Astrocyte (in vitro differentiated cells and primary cell): ENCODE measurements at regions not wholly inside any gene's neighbourhood (a gene's known extent, or its start where the extent isn't known, plus 50 kb on each side); places are given as distances from the start of the nearest gene placed in this dataset.

ENCODE experiments used
- DNase-seq: peaks from one replicate; pipeline ENCODE4 v3.0.0-alpha.2; 2010; ENCODE audit warnings: low read depth
- FAIRE-seq: peaks from 2 replicates; lab custom pipeline; 2011; peaks lifted over from hg19 to GRCh38; lab: Jason Lieb, UNC
- H2AFZ ChIP-seq: 2 replicates; pipeline ENCODE4 v1.6.0; 2012; ENCODE audit warnings: low read depth, low read length, inconsistent platforms
- H3K27ac ChIP-seq: 2 replicates; pipeline ENCODE4 v1.5.1; 2011; ENCODE audit warnings: low read depth, low read length, inconsistent platforms
- H3K27me3 ChIP-seq: 2 replicates; pipeline ENCODE4 v1.6.0; 2011; ENCODE audit warnings: low read length, inconsistent platforms; ENCODE audit not compliant: insufficient read depth
- H3K36me3 ChIP-seq: 2 replicates; pipeline ENCODE4 v1.5.1; 2011; ENCODE audit warnings: low read length, inconsistent platforms; ENCODE audit not compliant: insufficient read depth
- H3K4me1 ChIP-seq: 2 replicates; pipeline ENCODE4 v1.5.1; 2011; ENCODE audit warnings: low read length, inconsistent platforms; ENCODE audit not compliant: insufficient read depth
- H3K4me2 ChIP-seq: 2 replicates; pipeline ENCODE4 v1.6.0; 2012; ENCODE audit warnings: low read length, inconsistent platforms
- H3K4me3 ChIP-seq: 2 replicates; pipeline ENCODE4 v1.5.1; 2011; ENCODE audit warnings: low read depth, mild to moderate bottlenecking, low read length, inconsistent platforms; ENCODE audit not compliant: insufficient read depth
- H3K79me2 ChIP-seq: 2 replicates; pipeline ENCODE4 v1.6.0; 2012; ENCODE audit warnings: mild to moderate bottlenecking, low read length, inconsistent platforms; ENCODE audit not compliant: insufficient read depth
- H3K9ac ChIP-seq: 2 replicates; pipeline ENCODE4 v1.6.0; 2012; ENCODE audit warnings: mild to moderate bottlenecking, low read length, inconsistent platforms
- H3K9me3 ChIP-seq: 2 replicates; pipeline ENCODE4 v1.5.1; 2012; ENCODE audit warnings: low read depth, mild to moderate bottlenecking, low read length, inconsistent platforms; ENCODE audit not compliant: insufficient read depth
- H4K20me1 ChIP-seq: 2 replicates; pipeline ENCODE4 v1.6.0; 2012; ENCODE audit warnings: low read length, inconsistent platforms; ENCODE audit not compliant: insufficient read depth
- H3K27ac Mint-ChIP-seq: one replicate; pipeline ENCODE4 v1.8.0; 2021; ENCODE audit warnings: mild to moderate bottlenecking, mixed read lengths; ENCODE audit not compliant: unreplicated experiment
- H3K27me3 Mint-ChIP-seq: one replicate; pipeline ENCODE4 v1.8.0; 2021; ENCODE audit warnings: low read depth, mixed read lengths; ENCODE audit not compliant: unreplicated experiment
- H3K36me3 Mint-ChIP-seq: one replicate; pipeline ENCODE4 v1.8.0; 2021; ENCODE audit warnings: low read depth, mixed read lengths; ENCODE audit not compliant: unreplicated experiment
- H3K4me1 Mint-ChIP-seq: one replicate; pipeline ENCODE4 v1.8.0; 2021; ENCODE audit warnings: low read depth, mixed read lengths; ENCODE audit not compliant: unreplicated experiment
- H3K4me3 Mint-ChIP-seq: one replicate; pipeline ENCODE4 v1.8.0; 2021; ENCODE audit warnings: mild to moderate bottlenecking, moderate library complexity, mixed read lengths; ENCODE audit not compliant: unreplicated experiment
- H3K9me3 Mint-ChIP-seq: one replicate; pipeline ENCODE4 v1.8.0; 2021; ENCODE audit warnings: mild to moderate bottlenecking, mixed read lengths; ENCODE audit not compliant: unreplicated experiment
- CTCF ChIP-seq: IDR thresholded peaks from 2 replicates; pipeline ENCODE4 v1.5.1; 2011; ENCODE audit warnings: low read depth, mild to moderate bottlenecking, inconsistent platforms, low read length, moderate library complexity; ENCODE audit not compliant: insufficient read depth
- EZH2 ChIP-seq: IDR thresholded peaks from 2 replicates; pipeline ENCODE4 v1.6.1; 2012; ENCODE audit warnings: mild to moderate bottlenecking, low read length, inconsistent platforms; ENCODE audit not compliant: insufficient read depth

GRCh38 chr3:178186666-178187065 lies 349.6 kb upstream of the KCNMB2 start:
- Mint-ChIP-seq H3K9me3 (peaks cover 3% of the 10 kb centered on the region), H3K4me3 (no peak overlapping the region), H3K27ac (no peak overlapping the region), H3K27me3 (no peaks in the 10 kb centered on the region), H3K36me3 (no peaks in the 10 kb centered on the region), H3K4me1 (no peaks in the 10 kb centered on the region)
- no peak overlapping the region for H2AFZ ChIP-seq
- no peaks in the 10 kb centered on the region for H4K20me1 ChIP-seq
- DNase-seq (no peak), FAIRE-seq (no peak)
- H3K4me2 ChIP-seq, result no peak overlapping the region
- H3K4me1 ChIP-seq, result no peaks in the 10 kb centered on the region
- no peaks in the 10 kb centered on the region for H3K79me2 ChIP-seq
- no peaks in the 10 kb centered on the region for H3K9me3 ChIP-seq
- no peak for TF ChIP-seq EZH2
- TF ChIP-seq CTCF, result no peak
- no peak overlapping the region for H3K27ac ChIP-seq
- H3K9ac ChIP-seq, result no peak overlapping the region
- no peaks in the 10 kb centered on the region for H3K27me3 ChIP-seq
- no peaks in the 10 kb centered on the region for H3K36me3 ChIP-seq
- no peak overlapping the region for H3K4me3 ChIP-seq

- no peak overlapping the region for H2AFZ ChIP-seq
- H3K9me3 Mint-ChIP-seq, result peaks cover 3% of the 10 kb centered on the region
- no peak for TF ChIP-seq EZH2
- no peak for TF ChIP-seq CTCF
- H3K27ac ChIP-seq, result no peak overlapping the region
- no peaks in the 10 kb centered on the region for H4K20me1 ChIP-seq
- H3K27ac Mint-ChIP-seq, result no peak overlapping the region
- H3K27me3 Mint-ChIP-seq, result no peaks in the 10 kb centered on the region
- H3K9ac ChIP-seq, result no peak overlapping the region
- no peaks in the 10 kb centered on the region for H3K4me1 ChIP-seq
- DNase-seq (no peak), FAIRE-seq (no peak)
- no peaks in the 10 kb centered on the region for H3K9me3 ChIP-seq
- no peaks in the 10 kb centered on the region for H3K27me3 ChIP-seq
- no peaks in the 10 kb centered on the region for H3K36me3 Mint-ChIP-seq
- H3K4me3 ChIP-seq, result no peak overlapping the region
- no peak overlapping the region for H3K4me3 Mint-ChIP-seq
- H3K4me1 Mint-ChIP-seq, result no peaks in the 10 kb centered on the region
- no peaks in the 10 kb centered on the region for H3K36me3 ChIP-seq
- no peaks in the 10 kb centered on the region for H3K79me2 ChIP-seq
- no peak overlapping the region for H3K4me2 ChIP-seq
Observed at GRCh38 chr3:178189854-178190253, 346.4 kb upstream of the KCNMB2 start.

- Histone ChIP-seq H4K20me1 (no peaks in the 10 kb centered on the region), H3K9ac (no peak overlapping the region), H2AFZ (no peak overlapping the region), H3K27me3 (no peaks in the 10 kb centered on the region), H3K36me3 (no peaks in the 10 kb centered on the region), H3K4me2 (no peak overlapping the region), H3K27ac (no peak overlapping the region), H3K79me2 (no peaks in the 10 kb centered on the region), H3K4me3 (no peak overlapping the region), H3K4me1 (no peaks in the 10 kb centered on the region), H3K9me3 (no peaks in the 10 kb centered on the region)
- H3K9me3 Mint-ChIP-seq, result no peaks in the 10 kb centered on the region
- TF ChIP-seq EZH2 (no peak), CTCF (no peak)
- H3K27me3 Mint-ChIP-seq, result no peaks in the 10 kb centered on the region
- H3K4me1 Mint-ChIP-seq, result peaks cover 12% of the 10 kb centered on the region
- no peak for DNase-seq
- no peaks in the 10 kb centered on the region for H3K36me3 Mint-ChIP-seq
- no peak overlapping the region for H3K4me3 Mint-ChIP-seq
- H3K27ac Mint-ChIP-seq, result no peak overlapping the region
- FAIRE-seq, result no peak
Observed at GRCh38 chr3:178193846-178194245, 342.4 kb upstream of the KCNMB2 start.
